SK-N-MC (cell line): ENCODE measurements at regions not wholly inside any gene's neighbourhood (a gene's known extent, or its start where the extent isn't known, plus 50 kb on each side); places are given as distances from the start of the nearest gene placed in this dataset.

Experiments
- EZH2 ChIP-seq: fragments of 200-600 bp; sonication (generic); IDR thresholded peaks from one replicate; pipeline ENCODE4 v1.6.1; 2017; ENCODE audit warnings: antibody characterized with exemption
- POLR2AphosphoS5 ChIP-seq: IDR thresholded peaks from 2 replicates; pipeline ENCODE4 v1.6.1; 2012; ENCODE audit warnings: mild to moderate bottlenecking, low read depth, low read length, borderline replicate concordance

DNA sequence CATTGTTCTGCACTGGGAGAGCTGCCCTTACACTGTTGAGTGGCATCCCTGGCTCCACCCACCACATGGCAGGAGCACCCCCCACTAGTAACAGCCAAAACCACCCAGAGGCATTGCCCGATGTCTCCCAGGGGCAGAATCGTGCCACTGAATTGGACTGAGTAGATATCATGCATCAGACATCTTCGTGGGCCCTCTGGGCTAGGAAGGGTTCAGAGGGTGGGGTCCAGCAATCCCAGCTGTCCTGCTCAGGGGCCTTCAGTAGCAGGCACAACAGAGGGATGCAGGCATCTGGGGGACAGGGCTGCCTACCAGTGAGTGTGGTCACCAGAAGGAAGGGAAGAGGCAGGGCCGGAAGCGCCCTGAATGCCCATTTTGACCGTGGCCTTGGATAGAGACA is 119.7 kb upstream of the PPP2R2D start:
- TF ChIP-seq EZH2, result no peak
- no peak for TF ChIP-seq POLR2AphosphoS5
